GM23338 (cell line): ENCODE measurements at regions not wholly inside any gene's neighbourhood (a gene's known extent, or its start where the extent isn't known, plus 50 kb on each side); places are given as distances from the start of the nearest gene placed in this dataset.

Experiments
- ATAC-seq: fragments of 200-7000 bp; cut with Tn5 transposase; 3 replicates; pipeline ENCODE4 v1.9.1; 2020
- DNase-seq: peaks from one replicate; pipeline ENCODE4 v3.0.0-alpha.2; 2015; ENCODE audit warnings: low spot score
- H2AFZ ChIP-seq: fragments of 200-600 bp; sonication (generic); 2 replicates; pipeline ENCODE4 v1.8.0; 2016; ENCODE audit warnings: antibody characterized with exemption, mild to moderate bottlenecking, moderate library complexity
- H3F3A ChIP-seq: fragments of 200-600 bp; sonication (generic); replicated peaks from 2 replicates; pipeline ENCODE4 v1.8.0; 2017; ENCODE audit warnings: antibody characterized with exemption, mixed run types, low read depth
- H3K27ac ChIP-seq: fragments of 200-600 bp; sonication (generic); 2 replicates; pipeline ENCODE4 v1.6.1; 2016; ENCODE audit warnings: low read depth
- H3K27me3 ChIP-seq: fragments of 200-600 bp; sonication (generic); 2 replicates; pipeline ENCODE4 v1.8.0; 2016; ENCODE audit warnings: mild to moderate bottlenecking, mixed run types, moderate library complexity; ENCODE audit not compliant: insufficient read depth
- H3K36me3 ChIP-seq: fragments of 200-600 bp; sonication (generic); 2 replicates; pipeline ENCODE4 v1.8.0; 2016; ENCODE audit warnings: mild to moderate bottlenecking; ENCODE audit not compliant: insufficient read depth
- H3K4me1 ChIP-seq: fragments of 200-600 bp; sonication (generic); 2 replicates; pipeline ENCODE4 v1.8.0; 2016; ENCODE audit warnings: mild to moderate bottlenecking, moderate library complexity; ENCODE audit not compliant: insufficient read depth
- H3K4me2 ChIP-seq: fragments of 200-600 bp; sonication (generic); 2 replicates; pipeline ENCODE4 v1.7.1; 2017; ENCODE audit warnings: mixed run types
- H3K4me3 ChIP-seq: fragments of 200-600 bp; sonication (generic); 2 replicates; pipeline ENCODE4 v1.6.1; 2016; ENCODE audit warnings: mixed run types
- H3K79me2 ChIP-seq: fragments of 200-600 bp; sonication (generic); replicated peaks from 2 replicates; pipeline ENCODE4 v1.8.0; 2017; ENCODE audit warnings: mild to moderate bottlenecking; ENCODE audit not compliant: insufficient read depth
- H3K9me2 ChIP-seq: fragments of 200-600 bp; sonication (generic); 2 replicates; pipeline ENCODE4 v1.8.0; 2017; ENCODE audit not compliant: insufficient read depth
- H4K20me1 ChIP-seq: fragments of 200-600 bp; sonication (generic); replicated peaks from 2 replicates; pipeline ENCODE4 v1.8.0; 2017; ENCODE audit warnings: mild to moderate bottlenecking; ENCODE audit not compliant: insufficient read depth
- H3K27ac Mint-ChIP-seq: 2 replicates; pipeline ENCODE4 v1.8.0; 2020; ENCODE audit warnings: inconsistent platforms, mild to moderate bottlenecking, moderate library complexity, mixed read lengths
- H3K27me3 Mint-ChIP-seq: 3 replicates; pipeline ENCODE4 v1.8.0; 2022; ENCODE audit warnings: low read depth, mild to moderate bottlenecking, moderate library complexity, mixed read lengths, inconsistent platforms; ENCODE audit not compliant: insufficient read depth, poor library complexity
- H3K36me3 Mint-ChIP-seq: 3 replicates; pipeline ENCODE4 v1.8.0; 2021; ENCODE audit warnings: low read depth, mild to moderate bottlenecking, inconsistent platforms, moderate library complexity, mixed read lengths
- H3K4me1 Mint-ChIP-seq: 3 replicates; pipeline ENCODE4 v1.8.0; 2020; ENCODE audit warnings: mild to moderate bottlenecking, inconsistent platforms, mixed read lengths
- H3K4me3 Mint-ChIP-seq: 3 replicates; pipeline ENCODE4 v1.8.0; 2021; ENCODE audit warnings: moderate library complexity, mild to moderate bottlenecking, inconsistent platforms, mixed read lengths
- H3K9me3 Mint-ChIP-seq: 3 replicates; pipeline ENCODE4 v1.8.0; 2020; ENCODE audit warnings: moderate library complexity, mild to moderate bottlenecking, inconsistent platforms, mixed read lengths
- CREB1 ChIP-seq: fragments of 250-450 bp; sonication (Bioruptor Pico); IDR thresholded peaks from 2 replicates; pipeline ENCODE4 v1.5.0; 2020; ENCODE audit warnings: low read depth, mild to moderate bottlenecking, moderate library complexity
- EZH2 ChIP-seq: fragments of 200-600 bp; sonication (generic); IDR thresholded peaks from one replicate; pipeline ENCODE4 v1.8.0; 2017; ENCODE audit warnings: antibody characterized with exemption, mild to moderate bottlenecking, low read depth; ENCODE audit not compliant: unreplicated experiment
- EZH2phosphoT487 ChIP-seq: fragments of 200-600 bp; sonication (generic); IDR thresholded peaks from one replicate; pipeline ENCODE4 v1.8.1; 2018; ENCODE audit warnings: antibody characterized with exemption; ENCODE audit not compliant: unreplicated experiment
- JUNB ChIP-seq: IDR thresholded peaks from one replicate; pipeline ENCODE4 v1.6.1; 2016; ENCODE audit warnings: antibody characterized with exemption; ENCODE audit not compliant: unreplicated experiment
- NANOG ChIP-seq: IDR thresholded peaks from 2 replicates; pipeline ENCODE4 v1.6.1; 2016; ENCODE audit warnings: antibody characterized with exemption, borderline replicate concordance
- POLR2AphosphoS5 ChIP-seq: IDR thresholded peaks from 2 replicates; pipeline ENCODE4 v1.6.1; 2016; ENCODE audit warnings: antibody characterized with exemption, low read depth
- STAT1 ChIP-seq: IDR thresholded peaks from one replicate; pipeline ENCODE4 v1.6.1; 2016; ENCODE audit warnings: antibody characterized with exemption; ENCODE audit not compliant: unreplicated experiment
- ZNF114 ChIP-seq: fragments of 250-450 bp; sonication (Bioruptor Pico); IDR thresholded peaks from 2 replicates; pipeline ENCODE4 v1.5.0; 2020; ENCODE audit warnings: mild to moderate bottlenecking, moderate library complexity
- ZNF331 ChIP-seq: fragments of 250-450 bp; sonication (Bioruptor Pico); IDR thresholded peaks from 2 replicates; pipeline ENCODE4 v1.5.0; 2020; ENCODE audit warnings: low read depth, mild to moderate bottlenecking, moderate library complexity
- TF ChIP-seq, protein P1 (sequence below): IDR thresholded peaks from one replicate; pipeline ENCODE4 v1.6.1; 2018; ENCODE audit warnings: antibody characterized with exemption; ENCODE audit not compliant: unreplicated experiment
- TF ChIP-seq, protein P2 (sequence below), 2 experiments: fragments of 200-600 bp in 1 of 2; sonication (generic) in 1 of 2; conservative IDR thresholded peaks; 2 replicates each; pipeline versions ENCODE4 v1.5.1 to v1.6.1; 2016 to 2017; ENCODE audit warnings: antibody characterized with exemption in 2 of 2, low read depth in 2 of 2, mild to moderate bottlenecking in 2 of 2, moderate library complexity in 1 of 2
- TF ChIP-seq, protein P3 (sequence below): IDR thresholded peaks from 2 replicates; pipeline ENCODE4 v1.6.1; 2016; ENCODE audit warnings: antibody characterized with exemption
- TF ChIP-seq, protein P4 (sequence below): fragments of 250-450 bp; sonication (Bioruptor Pico); IDR thresholded peaks from 2 replicates; pipeline ENCODE4 v1.5.0; 2020; ENCODE audit warnings: mild to moderate bottlenecking, moderate library complexity

DNA sequence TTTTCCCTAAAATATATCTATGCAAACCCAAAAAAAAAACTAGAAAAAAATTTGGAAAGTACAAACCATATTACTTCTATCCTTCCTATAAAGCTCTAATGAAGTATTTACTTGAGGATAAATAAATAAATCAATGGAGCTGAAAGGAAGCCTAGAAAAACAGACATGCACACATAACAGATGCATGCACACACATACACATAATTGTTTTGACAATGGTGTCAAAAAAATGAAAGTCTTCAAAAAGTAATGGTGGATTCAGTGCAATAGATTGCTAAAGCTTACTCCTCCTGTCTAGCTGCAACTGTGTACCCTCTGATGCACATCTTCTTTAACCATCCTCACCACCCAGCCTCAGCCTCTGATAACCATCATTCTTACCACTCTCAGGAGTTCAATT, 521.9 kb upstream of the RGS18 start:
- Mint-ChIP-seq H3K4me3 (no peak overlapping the region), H3K36me3 (no peaks in the 10 kb centered on the region), H3K9me3 (no peaks in the 10 kb centered on the region), H3K27me3 (no peaks in the 10 kb centered on the region), H3K27ac (no peak overlapping the region), H3K4me1 (no peaks in the 10 kb centered on the region)
- Histone ChIP-seq H2AFZ (no peak overlapping the region), H3K79me2 (no peaks in the 10 kb centered on the region), H3K36me3 (no peaks in the 10 kb centered on the region), H3K9me2 (no peaks in the 10 kb centered on the region), H3K27me3 (no peaks in the 10 kb centered on the region), H3K27ac (no peak overlapping the region), H4K20me1 (no peaks in the 10 kb centered on the region), H3K4me2 (no peak overlapping the region), H3F3A (no peaks in the 10 kb centered on the region), H3K4me3 (no peak overlapping the region), H3K4me1 (no peaks in the 10 kb centered on the region)
- no peak for DNase-seq
- no peak for TF ChIP-seq STAT1
- TF ChIP-seq, protein P1, sequence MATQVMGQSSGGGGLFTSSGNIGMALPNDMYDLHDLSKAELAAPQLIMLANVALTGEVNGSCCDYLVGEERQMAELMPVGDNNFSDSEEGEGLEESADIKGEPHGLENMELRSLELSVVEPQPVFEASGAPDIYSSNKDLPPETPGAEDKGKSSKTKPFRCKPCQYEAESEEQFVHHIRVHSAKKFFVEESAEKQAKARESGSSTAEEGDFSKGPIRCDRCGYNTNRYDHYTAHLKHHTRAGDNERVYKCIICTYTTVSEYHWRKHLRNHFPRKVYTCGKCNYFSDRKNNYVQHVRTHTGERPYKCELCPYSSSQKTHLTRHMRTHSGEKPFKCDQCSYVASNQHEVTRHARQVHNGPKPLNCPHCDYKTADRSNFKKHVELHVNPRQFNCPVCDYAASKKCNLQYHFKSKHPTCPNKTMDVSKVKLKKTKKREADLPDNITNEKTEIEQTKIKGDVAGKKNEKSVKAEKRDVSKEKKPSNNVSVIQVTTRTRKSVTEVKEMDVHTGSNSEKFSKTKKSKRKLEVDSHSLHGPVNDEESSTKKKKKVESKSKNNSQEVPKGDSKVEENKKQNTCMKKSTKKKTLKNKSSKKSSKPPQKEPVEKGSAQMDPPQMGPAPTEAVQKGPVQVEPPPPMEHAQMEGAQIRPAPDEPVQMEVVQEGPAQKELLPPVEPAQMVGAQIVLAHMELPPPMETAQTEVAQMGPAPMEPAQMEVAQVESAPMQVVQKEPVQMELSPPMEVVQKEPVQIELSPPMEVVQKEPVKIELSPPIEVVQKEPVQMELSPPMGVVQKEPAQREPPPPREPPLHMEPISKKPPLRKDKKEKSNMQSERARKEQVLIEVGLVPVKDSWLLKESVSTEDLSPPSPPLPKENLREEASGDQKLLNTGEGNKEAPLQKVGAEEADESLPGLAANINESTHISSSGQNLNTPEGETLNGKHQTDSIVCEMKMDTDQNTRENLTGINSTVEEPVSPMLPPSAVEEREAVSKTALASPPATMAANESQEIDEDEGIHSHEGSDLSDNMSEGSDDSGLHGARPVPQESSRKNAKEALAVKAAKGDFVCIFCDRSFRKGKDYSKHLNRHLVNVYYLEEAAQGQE: no peak
- TF ChIP-seq POLR2AphosphoS5: no peak
- TF ChIP-seq NANOG: no peak
- no peak for TF ChIP-seq EZH2phosphoT487
- no peak for TF ChIP-seq ZNF114
- no peak for TF ChIP-seq JUNB
- TF ChIP-seq, protein P2, sequence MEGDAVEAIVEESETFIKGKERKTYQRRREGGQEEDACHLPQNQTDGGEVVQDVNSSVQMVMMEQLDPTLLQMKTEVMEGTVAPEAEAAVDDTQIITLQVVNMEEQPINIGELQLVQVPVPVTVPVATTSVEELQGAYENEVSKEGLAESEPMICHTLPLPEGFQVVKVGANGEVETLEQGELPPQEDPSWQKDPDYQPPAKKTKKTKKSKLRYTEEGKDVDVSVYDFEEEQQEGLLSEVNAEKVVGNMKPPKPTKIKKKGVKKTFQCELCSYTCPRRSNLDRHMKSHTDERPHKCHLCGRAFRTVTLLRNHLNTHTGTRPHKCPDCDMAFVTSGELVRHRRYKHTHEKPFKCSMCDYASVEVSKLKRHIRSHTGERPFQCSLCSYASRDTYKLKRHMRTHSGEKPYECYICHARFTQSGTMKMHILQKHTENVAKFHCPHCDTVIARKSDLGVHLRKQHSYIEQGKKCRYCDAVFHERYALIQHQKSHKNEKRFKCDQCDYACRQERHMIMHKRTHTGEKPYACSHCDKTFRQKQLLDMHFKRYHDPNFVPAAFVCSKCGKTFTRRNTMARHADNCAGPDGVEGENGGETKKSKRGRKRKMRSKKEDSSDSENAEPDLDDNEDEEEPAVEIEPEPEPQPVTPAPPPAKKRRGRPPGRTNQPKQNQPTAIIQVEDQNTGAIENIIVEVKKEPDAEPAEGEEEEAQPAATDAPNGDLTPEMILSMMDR (conservative IDR thresholded peaks at IDR 0.05; ENCODE audit: low read depth in 2 of 2): no peak
- TF ChIP-seq, protein P3, sequence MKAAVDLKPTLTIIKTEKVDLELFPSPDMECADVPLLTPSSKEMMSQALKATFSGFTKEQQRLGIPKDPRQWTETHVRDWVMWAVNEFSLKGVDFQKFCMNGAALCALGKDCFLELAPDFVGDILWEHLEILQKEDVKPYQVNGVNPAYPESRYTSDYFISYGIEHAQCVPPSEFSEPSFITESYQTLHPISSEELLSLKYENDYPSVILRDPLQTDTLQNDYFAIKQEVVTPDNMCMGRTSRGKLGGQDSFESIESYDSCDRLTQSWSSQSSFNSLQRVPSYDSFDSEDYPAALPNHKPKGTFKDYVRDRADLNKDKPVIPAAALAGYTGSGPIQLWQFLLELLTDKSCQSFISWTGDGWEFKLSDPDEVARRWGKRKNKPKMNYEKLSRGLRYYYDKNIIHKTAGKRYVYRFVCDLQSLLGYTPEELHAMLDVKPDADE: no peak
- TF ChIP-seq CREB1 (CRISPR knock-in tag): no peak
- no peak for TF ChIP-seq EZH2
- TF ChIP-seq, protein P4, sequence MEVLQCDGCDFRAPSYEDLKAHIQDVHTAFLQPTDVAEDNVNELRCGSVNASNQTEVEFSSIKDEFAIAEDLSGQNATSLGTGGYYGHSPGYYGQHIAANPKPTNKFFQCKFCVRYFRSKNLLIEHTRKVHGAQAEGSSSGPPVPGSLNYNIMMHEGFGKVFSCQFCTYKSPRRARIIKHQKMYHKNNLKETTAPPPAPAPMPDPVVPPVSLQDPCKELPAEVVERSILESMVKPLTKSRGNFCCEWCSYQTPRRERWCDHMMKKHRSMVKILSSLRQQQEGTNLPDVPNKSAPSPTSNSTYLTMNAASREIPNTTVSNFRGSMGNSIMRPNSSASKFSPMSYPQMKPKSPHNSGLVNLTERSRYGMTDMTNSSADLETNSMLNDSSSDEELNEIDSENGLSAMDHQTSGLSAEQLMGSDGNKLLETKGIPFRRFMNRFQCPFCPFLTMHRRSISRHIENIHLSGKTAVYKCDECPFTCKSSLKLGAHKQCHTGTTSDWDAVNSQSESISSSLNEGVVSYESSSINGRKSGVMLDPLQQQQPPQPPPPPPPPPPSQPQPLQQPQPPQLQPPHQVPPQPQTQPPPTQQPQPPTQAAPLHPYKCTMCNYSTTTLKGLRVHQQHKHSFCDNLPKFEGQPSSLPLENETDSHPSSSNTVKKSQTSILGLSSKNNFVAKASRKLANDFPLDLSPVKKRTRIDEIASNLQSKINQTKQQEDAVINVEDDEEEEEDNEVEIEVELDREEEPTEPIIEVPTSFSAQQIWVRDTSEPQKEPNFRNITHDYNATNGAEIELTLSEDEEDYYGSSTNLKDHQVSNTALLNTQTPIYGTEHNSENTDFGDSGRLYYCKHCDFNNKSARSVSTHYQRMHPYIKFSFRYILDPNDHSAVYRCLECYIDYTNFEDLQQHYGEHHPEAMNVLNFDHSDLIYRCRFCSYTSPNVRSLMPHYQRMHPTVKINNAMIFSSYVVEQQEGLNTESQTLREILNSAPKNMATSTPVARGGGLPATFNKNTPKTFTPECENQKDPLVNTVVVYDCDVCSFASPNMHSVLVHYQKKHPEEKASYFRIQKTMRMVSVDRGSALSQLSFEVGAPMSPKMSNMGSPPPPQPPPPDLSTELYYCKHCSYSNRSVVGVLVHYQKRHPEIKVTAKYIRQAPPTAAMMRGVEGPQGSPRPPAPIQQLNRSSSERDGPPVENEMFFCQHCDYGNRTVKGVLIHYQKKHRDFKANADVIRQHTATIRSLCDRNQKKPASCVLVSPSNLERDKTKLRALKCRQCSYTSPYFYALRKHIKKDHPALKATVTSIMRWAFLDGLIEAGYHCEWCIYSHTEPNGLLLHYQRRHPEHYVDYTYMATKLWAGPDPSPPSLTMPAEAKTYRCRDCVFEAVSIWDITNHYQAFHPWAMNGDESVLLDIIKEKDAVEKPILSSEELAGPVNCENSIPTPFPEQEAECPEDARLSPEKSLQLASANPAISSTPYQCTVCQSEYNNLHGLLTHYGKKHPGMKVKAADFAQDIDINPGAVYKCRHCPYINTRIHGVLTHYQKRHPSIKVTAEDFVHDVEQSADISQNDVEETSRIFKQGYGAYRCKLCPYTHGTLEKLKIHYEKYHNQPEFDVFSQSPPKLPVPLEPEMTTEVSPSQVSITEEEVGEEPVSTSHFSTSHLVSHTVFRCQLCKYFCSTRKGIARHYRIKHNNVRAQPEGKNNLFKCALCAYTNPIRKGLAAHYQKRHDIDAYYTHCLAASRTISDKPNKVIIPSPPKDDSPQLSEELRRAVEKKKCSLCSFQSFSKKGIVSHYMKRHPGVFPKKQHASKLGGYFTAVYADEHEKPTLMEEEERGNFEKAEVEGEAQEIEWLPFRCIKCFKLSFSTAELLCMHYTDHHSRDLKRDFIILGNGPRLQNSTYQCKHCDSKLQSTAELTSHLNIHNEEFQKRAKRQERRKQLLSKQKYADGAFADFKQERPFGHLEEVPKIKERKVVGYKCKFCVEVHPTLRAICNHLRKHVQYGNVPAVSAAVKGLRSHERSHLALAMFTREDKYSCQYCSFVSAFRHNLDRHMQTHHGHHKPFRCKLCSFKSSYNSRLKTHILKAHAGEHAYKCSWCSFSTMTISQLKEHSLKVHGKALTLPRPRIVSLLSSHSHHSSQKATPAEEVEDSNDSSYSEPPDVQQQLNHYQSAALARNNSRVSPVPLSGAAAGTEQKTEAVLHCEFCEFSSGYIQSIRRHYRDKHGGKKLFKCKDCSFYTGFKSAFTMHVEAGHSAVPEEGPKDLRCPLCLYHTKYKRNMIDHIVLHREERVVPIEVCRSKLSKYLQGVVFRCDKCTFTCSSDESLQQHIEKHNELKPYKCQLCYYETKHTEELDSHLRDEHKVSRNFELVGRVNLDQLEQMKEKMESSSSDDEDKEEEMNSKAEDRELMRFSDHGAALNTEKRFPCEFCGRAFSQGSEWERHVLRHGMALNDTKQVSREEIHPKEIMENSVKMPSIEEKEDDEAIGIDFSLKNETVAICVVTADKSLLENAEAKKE (CRISPR knock-in tag): no peak
- TF ChIP-seq ZNF331 (CRISPR knock-in tag): no peak
- ATAC-seq: no peak
